ENCODE measurements at regions not wholly inside any gene's neighbourhood (a gene's known extent, or its start where the extent isn't known, plus 50 kb on each side); places are given as distances from the start of the nearest gene placed in this dataset.
A peak's percentile ranks its signal among the peaks of the same experiment; 100 is the strongest.
"Not testable (repeated sequence)": the region's sequence is repeated elsewhere in the genome, so short reads cannot be mapped to it uniquely, and the experiment has no call there.

DNA sequence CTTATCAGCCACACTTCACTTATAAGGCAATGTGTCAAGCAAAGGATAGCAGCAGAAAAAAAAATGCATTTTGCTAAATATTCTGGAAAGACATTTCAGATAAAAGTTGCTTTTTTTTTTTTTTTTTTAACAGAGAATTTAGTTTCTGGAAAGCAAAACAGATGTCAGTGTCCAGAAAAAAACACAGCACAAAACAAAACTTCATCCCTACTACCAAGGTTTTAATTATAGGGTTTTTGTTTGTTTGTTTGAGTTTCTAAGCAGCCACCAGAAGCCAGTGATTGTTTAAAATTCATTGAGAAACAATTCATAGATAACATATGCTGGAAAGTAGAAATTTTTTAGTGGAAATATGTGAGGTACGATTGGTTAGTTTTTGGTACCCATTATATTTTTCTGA lies 1202.7 kb downstream of the OTOL1 start:
- Histone ChIP-seq H3K27ac (no peak overlapping the region), H3K4me1 (peaks cover 5% of the 10 kb centered on the region; the same call in 1 of the 2 replicates), H3K4me3 (no peak overlapping the region), H3K27me3 (no peaks in the 10 kb centered on the region), H3K9me3 (replicated peaks) (no peaks in the 10 kb centered on the region), H3K36me3 (no peaks in the 10 kb centered on the region)
- DNase-seq, result no peak

DNA sequence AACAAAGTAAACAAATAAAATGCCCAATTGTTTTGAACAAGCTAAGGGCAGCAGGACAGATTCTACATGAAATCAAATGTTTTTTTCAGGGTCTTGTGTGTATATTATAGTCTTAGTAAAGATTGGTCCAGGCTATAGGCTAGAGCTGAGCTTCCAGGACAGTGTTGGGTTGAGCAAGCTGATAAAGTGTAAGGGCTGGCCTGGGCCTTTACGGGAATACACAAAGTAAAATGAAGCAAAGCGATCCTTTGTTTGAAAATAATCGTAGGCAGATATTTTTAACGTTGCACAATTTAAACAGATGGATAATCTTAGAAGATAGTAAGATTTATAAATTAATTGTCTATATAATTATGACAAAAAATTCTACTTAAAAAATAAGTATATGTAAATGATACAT lies 1204.6 kb downstream of the OTOL1 start:
- DNase-seq, result no peak
- no peaks in the 10 kb centered on the region for H3K36me3 ChIP-seq
- H3K27me3 ChIP-seq, result no peaks in the 10 kb centered on the region
- no peak overlapping the region for H3K27ac ChIP-seq
- H3K4me3 ChIP-seq, result no peak overlapping the region
- peaks cover 12% of the 10 kb centered on the region for H3K4me1 ChIP-seq
- no peaks in the 10 kb centered on the region for H3K9me3 ChIP-seq (replicated peaks)

DNA sequence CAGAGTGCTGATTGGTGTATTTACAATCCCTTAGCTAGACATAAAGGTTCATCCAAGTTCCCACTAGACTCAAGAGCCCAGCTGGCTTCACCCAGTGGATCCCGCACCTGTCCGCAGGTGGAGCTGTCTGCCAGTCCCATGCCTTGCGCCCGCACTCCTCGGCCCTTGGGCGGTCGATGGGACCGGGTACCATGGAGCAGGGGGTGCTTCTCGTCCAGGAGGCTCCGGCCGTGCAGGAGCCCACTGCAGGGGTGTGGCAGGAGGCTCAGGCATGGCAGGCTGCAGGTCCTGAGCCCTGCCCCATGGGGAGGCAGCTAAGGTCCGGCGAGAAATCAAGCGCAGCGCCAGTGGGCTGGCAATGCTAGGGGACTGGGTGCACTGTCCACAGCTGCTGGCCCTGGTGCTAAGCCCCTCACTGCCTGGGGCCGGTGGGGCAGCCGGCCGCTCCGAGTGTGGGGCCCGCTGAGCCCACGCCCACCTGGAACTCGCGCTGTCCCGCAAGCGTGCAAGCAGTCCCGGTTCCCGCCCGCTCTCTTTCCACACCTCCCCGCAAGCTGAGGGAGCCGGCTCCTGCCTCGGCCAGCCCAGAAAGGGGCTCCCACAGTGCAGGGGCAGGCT lies 1206.3 kb downstream of the OTOL1 start:
- Histone ChIP-seq H3K9me3 (replicated peaks) (no peaks in the 10 kb centered on the region), H3K4me3 (no peak overlapping the region), H3K4me1 (peaks cover 12% of the 10 kb centered on the region), H3K36me3 (no peaks in the 10 kb centered on the region), H3K27me3 (no peaks in the 10 kb centered on the region), H3K27ac (no peak overlapping the region)
- DNase-seq, result no peak

DNA sequence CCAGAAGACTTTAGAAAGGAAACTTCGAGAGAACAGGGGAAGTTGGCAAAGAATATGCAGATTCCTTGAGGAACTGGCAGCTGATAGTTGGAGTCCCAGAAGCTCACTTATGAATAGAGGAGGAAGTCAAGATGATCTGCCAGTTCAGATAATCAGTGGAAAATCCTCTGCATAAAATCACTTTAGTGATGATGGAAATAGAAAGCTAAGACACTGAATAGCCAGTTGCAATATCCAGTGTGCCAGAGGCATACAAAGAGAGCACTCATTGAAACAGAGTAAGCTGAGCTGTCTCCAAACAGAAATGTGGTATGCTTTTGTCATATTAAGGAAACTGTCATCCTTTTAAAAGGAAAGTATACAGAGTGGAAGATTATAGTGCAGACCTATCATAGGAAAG lies 1207.6 kb downstream of the OTOL1 start:
- peaks cover 12% of the 10 kb centered on the region for H3K4me1 ChIP-seq
- H3K27me3 ChIP-seq, result no peaks in the 10 kb centered on the region
- DNase-seq, result peak in 1 of 2 experiments; percentile 72
- H3K36me3 ChIP-seq, result no peaks in the 10 kb centered on the region
- H3K27ac ChIP-seq, result peak overlapping the region; percentile 61
- H3K4me3 ChIP-seq, result peak overlapping the region; percentile 15; the same call in 1 of the 2 replicates
- no peaks in the 10 kb centered on the region for H3K9me3 ChIP-seq (replicated peaks)

DNA sequence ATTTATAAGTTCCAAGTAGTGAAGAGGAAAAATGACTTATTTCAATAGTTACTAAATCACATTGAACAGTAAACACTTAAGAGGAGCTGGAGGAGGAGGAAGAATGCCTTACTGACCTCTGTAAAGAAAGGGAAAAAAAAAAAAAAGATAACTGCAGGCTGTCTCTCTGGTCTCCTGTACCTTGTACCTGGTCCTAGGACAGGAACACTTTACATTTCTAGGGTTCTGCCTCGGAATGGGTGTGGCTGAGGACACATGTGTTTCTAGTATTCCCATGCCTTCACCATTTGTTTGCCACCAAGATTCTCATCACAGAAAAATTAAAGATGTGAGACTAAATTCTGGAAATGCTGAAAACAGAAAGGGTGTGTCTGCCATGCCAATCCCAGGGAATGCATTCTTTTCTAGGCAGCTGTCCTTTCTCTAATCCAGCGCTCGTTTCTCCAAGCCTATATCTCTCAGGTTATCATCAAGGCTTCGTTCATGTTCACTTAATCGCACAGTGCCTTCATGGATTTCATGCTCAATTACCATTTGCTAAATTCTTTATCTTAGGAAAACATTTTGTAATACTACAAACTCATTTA lies 1208.3 kb downstream of the OTOL1 start:
- H3K27ac ChIP-seq, result peak overlapping the region; percentile 61
- no peaks in the 10 kb centered on the region for H3K9me3 ChIP-seq (replicated peaks)
- peak; percentile 44 to 79 for DNase-seq
- H3K27me3 ChIP-seq, result no peaks in the 10 kb centered on the region
- peaks cover 12% of the 10 kb centered on the region for H3K4me1 ChIP-seq
- no peaks in the 10 kb centered on the region for H3K36me3 ChIP-seq
- H3K4me3 ChIP-seq, result peak overlapping the region; percentile 15; the same call in 1 of the 2 replicates

DNA sequence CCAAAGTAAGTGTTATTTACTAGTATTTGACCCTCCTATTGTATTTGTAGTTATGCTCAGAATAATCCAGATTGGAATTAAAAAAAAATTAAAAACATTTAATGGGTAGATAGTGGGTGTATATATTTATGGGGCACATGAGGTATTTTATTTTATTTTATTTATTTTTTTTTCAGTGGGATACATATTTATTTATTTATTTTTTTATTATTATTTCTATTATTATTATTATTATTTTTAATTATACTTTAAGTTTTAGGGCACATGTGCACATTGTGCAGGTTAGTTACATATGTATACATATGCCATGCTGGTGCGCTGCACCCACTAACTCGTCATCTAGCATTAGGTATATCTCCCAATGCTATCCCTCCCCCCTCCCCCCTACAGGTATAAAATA lies 1211.8 kb downstream of the OTOL1 start:
- not testable (repeated sequence) for H3K36me3 ChIP-seq; DNase-seq; H3K9me3 ChIP-seq (replicated peaks); H3K27me3 ChIP-seq; H3K27ac ChIP-seq; H3K4me3 ChIP-seq
- peaks cover 12% of the 10 kb centered on the region for H3K4me1 ChIP-seq

DNA sequence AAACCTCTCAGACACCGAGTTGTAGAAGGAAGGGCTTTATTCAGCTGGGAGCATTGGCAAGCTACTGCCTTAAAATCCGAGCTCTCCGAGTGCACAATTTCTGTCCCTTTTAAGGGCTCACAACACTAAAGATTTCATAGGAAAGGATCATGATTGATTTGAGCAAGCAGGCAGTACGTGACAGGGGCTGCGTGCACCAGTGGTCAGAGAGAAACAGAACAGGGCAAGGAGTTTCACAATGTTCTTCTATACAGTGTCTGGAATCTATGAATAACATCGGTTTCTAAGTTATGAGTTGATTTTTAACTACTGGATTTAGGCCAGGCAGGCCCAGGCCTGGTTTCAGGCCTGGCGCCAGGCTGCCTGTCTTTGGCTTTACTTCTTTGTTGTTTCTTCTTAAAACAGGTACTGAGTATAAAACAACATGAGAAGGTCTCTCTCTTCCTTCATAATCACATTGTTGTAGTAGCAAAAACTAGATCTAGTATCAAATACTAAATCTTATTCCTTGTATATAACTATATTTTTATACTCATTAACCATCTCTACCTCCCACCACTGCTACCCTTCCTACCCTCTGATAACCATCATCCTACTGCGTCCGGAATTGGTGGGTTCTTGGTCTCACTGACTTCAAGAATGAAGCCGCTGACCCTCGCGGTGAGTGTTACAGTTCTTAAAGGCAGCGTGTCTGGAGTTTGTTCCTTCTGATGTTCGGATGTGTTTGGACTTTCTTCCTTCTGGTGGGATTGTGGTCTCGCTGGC lies 1212.5 kb downstream of the OTOL1 start:
- not testable (repeated sequence) for H3K27me3 ChIP-seq; H3K4me1 ChIP-seq; H3K4me3 ChIP-seq; H3K9me3 ChIP-seq (replicated peaks); H3K27ac ChIP-seq; DNase-seq; H3K36me3 ChIP-seq

DNA sequence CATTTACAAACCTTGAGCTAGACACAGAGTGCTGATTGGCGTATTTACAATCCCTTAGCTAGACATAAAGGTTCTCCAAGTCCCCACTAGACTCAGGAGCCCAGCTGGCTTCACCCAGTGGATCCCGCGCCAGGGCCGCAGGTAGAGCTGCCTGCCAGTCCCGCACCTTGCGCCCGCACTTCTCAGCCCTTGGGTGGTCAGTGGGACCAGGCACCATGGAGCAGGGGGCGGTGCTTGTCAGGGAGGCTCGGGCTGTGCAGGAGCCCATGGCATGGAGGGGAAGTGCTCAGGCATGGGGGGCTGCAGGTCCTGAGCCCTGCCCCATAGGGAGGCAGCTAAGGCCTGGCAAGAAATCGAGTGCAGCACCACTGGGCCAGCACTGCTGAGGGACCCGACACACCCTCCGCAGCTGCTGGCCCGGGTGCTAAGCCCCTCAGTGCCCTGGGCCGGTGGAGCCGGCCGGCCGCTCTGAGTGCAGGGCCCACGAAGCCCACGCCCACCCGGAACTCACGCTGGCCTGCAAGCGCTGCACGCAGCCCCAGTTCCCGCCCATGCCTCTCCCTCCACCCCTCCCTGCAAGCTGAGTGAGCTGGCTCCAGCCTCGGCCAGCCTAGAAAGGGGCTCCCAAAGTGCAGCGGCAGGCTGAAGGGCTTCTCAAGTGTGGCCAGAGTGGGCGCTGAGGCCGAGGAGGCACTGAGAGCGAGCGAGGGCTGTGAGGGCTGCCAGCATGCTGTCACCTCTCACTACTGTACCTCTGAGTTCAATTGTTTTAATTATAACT lies 1213.9 kb downstream of the OTOL1 start:
- Histone ChIP-seq H3K27me3 (no peaks in the 10 kb centered on the region), H3K4me1 (peaks cover 1% of the 10 kb centered on the region; the same call in 1 of the 2 replicates), H3K36me3 (no peaks in the 10 kb centered on the region), H3K27ac (no peak overlapping the region), H3K9me3 (replicated peaks) (no peaks in the 10 kb centered on the region), H3K4me3 (no peak overlapping the region)
- no peak for DNase-seq

DNA sequence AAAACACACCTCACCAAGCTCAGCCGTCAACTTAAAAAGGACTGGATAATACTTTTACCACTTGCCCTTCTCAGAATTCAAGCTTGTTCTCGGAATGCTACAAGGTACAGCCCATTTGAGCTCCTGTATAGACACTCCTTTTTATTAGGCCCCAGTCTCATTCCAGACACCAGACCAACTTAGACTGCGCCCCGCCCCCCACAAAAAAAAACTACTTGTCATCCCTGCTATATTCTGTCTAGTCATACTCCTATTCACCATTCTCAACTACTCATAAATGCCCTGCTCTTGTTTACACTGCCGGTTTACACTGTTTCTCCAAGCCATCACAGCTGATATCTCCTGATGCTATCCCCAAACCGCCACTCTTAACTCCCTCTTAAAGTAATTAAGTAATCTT lies 1220.5 kb downstream of the OTOL1 start:
- H3K27me3 ChIP-seq; H3K9me3 ChIP-seq (replicated peaks); H3K27ac ChIP-seq; DNase-seq; H3K36me3 ChIP-seq; H3K4me3 ChIP-seq: not testable (repeated sequence)
- peaks cover 14% of the 10 kb centered on the region for H3K4me1 ChIP-seq

DNA sequence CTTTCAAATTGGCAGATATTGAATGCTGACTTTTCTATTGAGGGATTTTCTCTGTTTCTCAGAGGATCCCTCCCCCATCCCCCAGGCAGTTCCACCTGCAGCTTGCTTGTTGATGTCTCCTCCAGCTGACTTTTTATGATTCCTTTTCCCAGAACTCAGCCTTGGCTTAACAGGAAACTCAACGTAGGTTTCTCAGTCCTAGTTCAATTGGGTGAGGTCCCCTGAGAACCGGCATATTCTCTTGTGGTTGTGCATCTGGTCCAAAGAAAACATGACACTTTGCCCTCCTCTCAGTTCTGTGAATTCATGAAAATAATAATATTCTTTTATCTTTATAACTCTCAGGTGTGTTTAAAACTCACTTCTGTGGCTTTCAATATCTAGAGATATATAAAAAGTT lies 1222.1 kb downstream of the OTOL1 start:
- no peaks in the 10 kb centered on the region for H3K9me3 ChIP-seq (replicated peaks)
- no peaks in the 10 kb centered on the region for H3K36me3 ChIP-seq

DNA sequence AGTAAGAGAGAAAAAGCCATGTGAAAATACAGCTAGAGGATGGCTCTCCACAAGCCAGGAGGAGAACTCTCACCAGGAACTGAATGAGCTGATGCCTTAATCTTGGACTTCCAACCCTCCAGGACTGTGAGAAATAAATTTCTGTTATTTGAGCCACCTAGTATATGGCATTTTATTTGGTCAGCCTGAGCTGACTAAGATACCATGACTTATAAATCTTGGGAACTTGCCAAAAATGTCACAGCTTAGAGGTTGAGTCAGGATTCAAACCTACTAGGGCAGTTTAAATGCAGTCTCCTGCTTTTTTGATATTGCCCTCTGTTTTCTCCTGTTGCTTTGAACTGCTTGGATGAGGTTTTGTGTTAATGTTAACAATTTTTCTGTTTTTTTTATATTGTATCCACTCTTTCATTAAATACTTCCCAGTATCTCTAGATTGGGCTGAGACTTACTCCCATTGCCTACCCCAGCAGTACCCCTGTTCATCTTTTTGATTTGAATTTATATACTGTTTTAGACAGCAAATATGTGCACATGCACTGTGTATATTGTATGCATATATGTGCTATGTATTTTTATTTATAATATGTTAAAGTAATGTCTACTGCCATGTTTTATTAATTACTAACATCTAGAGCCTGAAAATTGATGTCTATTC lies 1223.2 kb downstream of the OTOL1 start:
- Histone ChIP-seq H3K27me3 (no peaks in the 10 kb centered on the region), H3K9me3 (replicated peaks) (no peaks in the 10 kb centered on the region), H3K4me3 (no peak overlapping the region), H3K36me3 (no peaks in the 10 kb centered on the region), H3K4me1 (peaks cover 14% of the 10 kb centered on the region), H3K27ac (0 out of 2 replicates have a peak overlapping the region, but pooled peaks have one; percentile 1)
- peak; percentile 10 to 70 for DNase-seq

More for the DNA sequence above, 1222.1 kb downstream of the OTOL1 start:
- no peak for DNase-seq
- H3K27ac ChIP-seq, result no peak overlapping the region
- no peaks in the 10 kb centered on the region for H3K27me3 ChIP-seq
- no peak overlapping the region for H3K4me3 ChIP-seq
- peaks cover 14% of the 10 kb centered on the region for H3K4me1 ChIP-seq

DNA sequence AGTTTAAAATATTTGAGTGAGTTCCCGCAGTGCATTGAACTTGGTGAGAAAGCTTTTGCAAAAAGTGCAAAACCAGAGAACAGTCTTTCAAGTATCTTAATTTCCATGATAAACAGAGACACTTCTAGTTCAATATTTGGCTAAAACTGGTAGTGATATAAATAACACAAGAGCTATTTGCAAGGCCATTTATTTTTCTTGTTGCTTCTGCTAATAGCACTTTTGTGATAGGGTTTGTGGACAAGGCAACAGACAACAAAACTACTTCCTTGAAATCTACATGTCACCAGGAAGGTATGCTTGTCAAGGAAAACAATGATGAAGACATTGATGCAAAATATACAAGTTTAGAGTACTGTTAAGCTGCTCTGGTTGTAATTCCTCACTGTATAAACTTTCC lies 1225.1 kb downstream of the OTOL1 start:
- Histone ChIP-seq H3K27me3 (no peaks in the 10 kb centered on the region), H3K4me3 (no peak overlapping the region), H3K27ac (no peak overlapping the region), H3K4me1 (peaks cover 14% of the 10 kb centered on the region), H3K9me3 (replicated peaks) (no peaks in the 10 kb centered on the region), H3K36me3 (no peaks in the 10 kb centered on the region)
- DNase-seq, result no peak

DNA sequence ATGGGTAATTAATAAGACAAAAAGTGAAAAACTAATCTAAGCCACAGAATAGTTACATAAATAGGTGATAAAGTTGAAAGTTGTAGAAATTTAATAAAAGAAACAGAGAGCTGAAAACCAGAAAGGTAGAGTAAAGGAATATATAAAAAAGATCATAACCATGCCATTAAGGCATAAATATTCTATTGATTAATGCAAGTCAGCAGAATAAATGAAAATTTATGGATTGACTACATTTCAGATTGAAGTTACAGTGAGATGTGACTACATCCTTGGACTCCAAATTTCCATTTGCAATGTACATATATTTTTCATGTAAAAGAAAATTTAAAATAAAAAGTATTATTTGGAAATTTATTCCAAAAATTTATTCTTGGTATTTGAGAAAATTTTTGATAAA lies 1225.7 kb downstream of the OTOL1 start:
- no peaks in the 10 kb centered on the region for H3K27me3 ChIP-seq
- H3K4me1 ChIP-seq, result peaks cover 14% of the 10 kb centered on the region
- no peak overlapping the region for H3K4me3 ChIP-seq
- H3K9me3 ChIP-seq (replicated peaks), result no peaks in the 10 kb centered on the region
- no peak for DNase-seq
- H3K27ac ChIP-seq, result no peak overlapping the region
- no peaks in the 10 kb centered on the region for H3K36me3 ChIP-seq

DNA sequence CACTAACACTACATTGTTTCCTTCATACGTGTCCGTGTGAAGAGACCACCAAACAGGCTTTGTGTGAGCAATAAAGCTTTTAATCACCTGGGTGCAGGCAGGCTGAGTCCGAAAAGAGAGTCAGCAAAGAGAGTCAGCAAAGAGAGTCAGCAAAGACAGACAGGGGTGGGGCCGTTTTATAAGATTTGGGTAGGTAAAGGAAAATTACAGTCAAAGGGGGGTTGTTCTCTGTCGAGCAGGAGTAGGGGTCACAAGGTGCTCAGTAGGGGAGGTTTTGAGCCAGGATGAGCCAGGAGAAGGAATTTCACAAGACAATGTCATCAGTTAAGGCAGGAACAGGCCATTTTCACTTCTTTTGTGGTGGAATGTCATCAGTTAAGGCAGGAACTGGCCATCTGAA lies 1226.2 kb downstream of the OTOL1 start:
- H3K27me3 ChIP-seq; H3K4me3 ChIP-seq; DNase-seq; H3K36me3 ChIP-seq; H3K9me3 ChIP-seq (replicated peaks); H3K27ac ChIP-seq: not testable (repeated sequence)
- H3K4me1 ChIP-seq, result peaks cover 14% of the 10 kb centered on the region
